ENCODE measurements at regions not wholly inside any gene's neighbourhood (a gene's known extent, or its start where the extent isn't known, plus 50 kb on each side); places are given as distances from the start of the nearest gene placed in this dataset.
"Not testable (repeated sequence)": the region's sequence is repeated elsewhere in the genome, so short reads cannot be mapped to it uniquely, and the experiment has no call there.

DNA sequence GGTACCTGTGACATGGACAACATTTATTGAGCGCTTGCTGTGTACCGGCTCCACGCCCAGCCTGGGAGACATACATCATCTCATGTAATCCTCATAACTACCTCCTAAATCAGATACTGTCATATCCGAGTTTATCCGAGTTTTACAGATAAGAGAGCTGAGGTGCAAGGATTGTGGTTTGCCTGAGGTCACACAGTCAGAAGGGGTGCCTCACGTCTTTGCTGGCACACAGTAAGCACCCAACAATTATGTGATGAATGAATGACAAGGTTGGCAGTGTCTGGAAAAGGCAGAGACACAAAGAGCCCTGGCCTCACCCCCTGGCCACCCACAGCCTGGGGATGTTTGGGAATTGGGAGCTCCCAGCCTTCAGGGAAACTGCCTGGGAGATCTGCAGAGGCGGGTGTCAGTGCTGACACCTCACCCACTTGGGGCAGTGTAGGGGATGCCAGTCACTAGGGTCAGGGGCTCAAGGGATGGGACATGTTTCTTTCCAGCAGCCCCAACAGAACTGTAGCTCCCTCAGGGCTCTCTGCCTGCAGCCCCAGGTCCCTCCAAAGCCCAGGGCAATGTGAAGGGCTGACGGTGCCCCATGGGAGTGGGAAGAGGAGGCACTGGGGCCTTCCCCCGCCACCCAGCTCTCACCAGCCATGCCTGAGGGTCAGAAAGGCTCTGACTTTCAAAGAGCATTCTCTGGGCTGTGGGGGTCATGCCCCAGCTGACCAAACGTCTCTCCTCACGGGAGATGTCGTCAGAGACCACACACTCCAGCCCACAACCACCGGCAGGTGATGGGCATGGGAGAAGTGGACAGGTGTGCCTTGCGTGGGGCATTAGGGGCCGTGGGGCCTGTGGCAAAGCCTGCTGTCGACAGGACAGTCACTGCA is 157.5 kb downstream of the ZFP36L2 start:
- DNase-seq = no peak

DNA sequence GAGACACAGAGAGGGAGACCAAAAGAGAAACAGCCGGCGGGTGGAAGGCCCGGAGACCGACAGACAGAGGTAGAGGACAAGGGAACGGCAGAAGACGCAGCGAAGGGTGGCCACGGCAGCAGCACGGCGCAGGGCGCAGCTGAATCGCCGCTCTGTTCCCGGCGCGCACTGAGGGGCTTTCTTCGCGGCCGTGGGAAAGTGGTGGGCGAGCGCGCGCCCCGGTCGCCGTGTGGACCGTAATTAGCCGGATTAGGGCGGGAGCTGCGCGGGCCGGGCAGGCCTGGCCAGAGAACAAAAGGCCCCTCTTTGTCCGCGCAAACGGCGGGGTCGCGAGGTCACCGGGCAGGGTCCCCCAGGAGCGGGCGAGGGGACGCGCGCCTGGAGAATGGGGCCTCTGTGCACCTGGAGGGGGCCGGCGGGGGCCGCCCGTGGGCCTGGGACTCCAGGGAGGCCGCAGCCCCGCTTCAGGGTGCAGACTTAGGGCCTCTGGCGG is 158.3 kb downstream of the ZFP36L2 start:
- DNase-seq = no peak

DNA sequence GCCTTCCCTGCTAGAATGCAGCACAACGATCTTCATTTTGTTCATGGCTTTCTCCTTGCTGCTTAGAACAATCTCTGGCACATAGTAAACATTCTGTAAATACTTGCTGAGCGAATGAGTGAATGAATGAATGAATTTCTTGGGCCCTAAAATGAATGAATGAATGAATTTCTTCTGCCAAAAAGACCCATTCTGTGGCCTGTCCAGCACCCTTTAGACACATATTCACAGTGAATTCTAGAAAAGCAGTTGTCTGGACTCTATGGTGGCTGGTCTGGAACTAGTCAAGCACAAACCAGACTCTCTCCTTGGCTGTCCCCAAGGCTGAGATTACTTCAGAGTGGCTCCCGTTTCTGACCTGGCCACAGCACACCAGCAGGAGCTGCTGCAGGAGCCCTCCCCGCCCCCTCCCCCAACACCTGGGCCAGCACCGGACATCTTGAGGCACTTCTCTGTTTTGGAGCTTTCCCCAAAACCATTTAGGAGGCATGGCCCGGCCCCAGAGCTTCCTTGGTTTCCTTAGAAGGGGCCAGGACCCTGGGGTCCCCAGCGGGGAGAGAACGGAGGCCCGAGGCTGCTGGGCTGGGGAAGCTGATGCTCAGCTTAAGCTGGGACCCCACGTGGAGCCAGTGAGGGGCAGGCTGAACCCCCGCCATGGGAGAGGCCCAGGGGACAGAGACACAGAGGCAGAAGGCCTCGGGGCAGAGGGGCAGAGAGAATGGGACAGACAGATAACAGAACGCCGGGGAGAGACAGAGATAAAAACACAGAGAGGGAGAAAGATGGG is 159.0 kb downstream of the ZFP36L2 start:
- DNase-seq = no peak

DNA sequence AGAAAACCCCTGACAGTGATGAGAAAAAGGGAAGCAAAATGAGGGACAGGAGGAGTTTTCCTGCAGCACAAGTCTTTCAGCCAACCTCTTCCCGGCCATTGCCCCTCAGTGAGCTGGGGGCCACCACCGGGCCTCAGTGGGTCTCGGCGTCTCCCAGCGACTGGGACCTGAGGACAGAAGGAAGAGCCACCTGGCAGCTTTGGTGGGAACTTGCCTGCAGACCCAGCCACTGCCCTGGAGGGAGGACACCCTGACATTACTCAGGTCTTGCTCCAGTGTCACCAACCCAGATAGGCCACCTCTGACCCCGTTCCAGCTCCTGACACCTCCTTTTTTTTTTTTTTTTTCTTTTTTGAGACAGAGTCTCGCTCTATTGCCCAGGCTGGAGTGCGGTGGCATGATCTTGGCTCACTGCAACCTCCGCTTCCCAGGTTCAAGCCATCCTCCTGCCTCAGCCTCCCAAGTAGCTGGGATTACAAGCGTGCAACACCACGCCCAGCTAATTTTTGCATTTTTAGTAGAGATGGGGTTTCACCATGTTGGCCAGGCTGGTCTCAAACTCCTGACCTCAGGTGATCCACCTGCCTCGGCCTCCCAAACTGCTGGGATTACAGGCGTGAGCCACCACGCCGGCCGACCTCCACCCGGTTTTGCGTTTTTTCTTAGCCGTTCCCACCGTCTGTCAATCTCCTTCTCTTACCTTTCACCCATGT is 159.7 kb downstream of the ZFP36L2 start:
- DNase-seq = not testable (repeated sequence)

DNA sequence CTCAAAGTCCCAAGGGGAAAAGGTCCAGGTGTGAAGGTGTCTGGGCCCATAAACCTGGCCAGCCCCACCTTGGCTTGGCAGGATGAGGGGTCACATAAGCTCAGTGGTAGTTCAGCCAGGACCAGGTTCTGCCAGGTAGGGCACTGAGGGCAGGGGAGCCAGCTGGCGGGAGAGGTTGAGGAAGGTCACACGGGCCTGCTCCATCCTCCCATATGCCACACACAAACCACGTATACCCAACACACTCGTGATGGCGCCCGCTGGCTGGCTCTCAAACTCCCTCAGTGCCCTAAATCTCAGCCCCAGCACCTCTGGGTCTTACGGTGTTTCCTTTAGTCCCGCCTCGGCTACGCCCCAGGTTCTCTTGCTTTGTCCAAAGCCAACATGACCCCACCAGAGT is 160.5 kb downstream of the ZFP36L2 start:
- no peak for DNase-seq

DNA sequence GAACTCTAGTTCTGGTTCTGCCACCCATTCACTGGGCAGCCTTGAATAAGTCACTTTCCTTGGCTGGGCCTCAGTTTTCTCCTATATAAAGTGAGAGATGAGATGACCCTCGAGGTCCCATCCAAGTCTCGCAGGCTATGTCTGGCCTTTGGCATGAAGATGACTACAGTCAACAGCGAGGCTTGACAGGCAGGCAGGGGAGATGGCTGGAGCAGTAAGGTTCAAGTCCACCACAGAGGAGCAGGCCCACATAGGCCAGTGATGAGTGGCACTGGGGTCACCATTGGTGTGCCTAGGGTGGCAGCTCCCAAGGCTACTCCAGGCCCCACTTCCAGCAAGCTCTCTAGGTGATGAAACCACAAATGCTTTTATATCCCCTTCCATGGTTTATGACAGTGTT is 161.4 kb downstream of the ZFP36L2 start:
- no peak for DNase-seq

DNA sequence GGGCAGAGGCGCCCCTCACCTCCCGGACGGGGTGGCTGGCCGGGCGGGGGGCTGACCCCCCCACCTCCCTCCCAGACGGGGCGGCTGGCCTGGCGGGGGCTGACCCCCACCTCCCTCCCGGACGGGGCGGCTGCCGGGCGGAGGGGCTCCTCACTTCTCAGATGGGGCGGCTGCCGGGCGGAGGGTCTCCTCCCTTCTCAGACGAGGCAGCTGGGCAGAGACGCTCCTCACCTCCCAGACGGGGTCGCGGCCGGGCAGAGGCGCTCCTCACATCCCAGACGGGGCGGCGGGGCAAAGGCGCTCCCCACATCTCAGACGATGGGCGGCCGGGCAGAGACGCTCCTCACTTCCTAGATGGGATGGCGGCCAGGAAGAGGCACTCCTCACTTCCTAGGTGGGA is 163.3 kb downstream of the ZFP36L2 start:
- not testable (repeated sequence) for DNase-seq

DNA sequence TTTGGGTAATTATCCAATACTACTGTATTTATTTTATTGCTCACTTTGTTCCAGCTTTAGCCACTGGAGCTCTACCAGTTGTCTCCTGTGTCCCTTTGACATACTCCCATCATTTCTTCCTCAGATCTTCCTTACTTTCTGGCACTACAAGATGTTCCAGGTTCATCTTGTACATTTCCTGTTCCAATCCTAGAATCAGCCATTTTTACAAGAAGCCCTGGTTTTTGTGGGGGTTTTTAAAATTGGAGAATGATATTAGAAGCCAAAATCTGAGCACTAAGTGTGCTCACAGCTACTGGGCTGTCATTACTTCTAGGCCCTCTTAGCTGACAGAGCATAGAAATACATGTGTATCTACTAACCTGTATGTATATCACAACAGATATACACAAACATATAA is 164.3 kb downstream of the ZFP36L2 start:
- DNase-seq = no peak

DNA sequence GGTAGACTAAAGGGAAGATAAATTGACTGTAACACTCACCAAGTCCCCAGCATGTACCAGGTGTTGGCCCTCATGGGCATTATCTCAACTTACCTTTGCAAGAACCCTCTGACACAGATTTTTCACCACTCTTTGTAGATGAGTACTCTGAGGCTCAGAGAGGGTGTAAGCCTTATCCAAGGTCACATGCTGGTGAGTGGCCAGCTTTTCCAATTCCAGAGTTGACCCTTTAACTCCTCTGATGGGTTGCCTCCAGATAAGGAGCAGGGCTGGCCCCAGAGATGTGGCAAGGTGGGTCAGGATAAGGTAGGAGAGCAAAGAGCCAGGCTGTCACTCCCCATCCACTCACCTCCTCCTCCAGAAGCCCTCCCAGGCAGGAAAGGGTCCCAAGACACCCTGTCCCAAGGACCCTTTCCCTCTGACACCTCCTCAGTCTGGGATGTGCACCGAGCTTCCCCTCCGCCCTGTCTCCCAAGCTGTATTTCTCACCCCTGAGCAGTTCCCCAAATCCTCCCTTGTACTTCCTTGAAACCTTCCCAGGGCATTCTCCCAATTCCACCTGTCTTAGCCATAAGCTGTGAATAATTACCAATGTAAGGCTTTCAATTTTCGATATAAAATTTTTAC is 165.9 kb downstream of the ZFP36L2 start:
- no peak for DNase-seq

DNA sequence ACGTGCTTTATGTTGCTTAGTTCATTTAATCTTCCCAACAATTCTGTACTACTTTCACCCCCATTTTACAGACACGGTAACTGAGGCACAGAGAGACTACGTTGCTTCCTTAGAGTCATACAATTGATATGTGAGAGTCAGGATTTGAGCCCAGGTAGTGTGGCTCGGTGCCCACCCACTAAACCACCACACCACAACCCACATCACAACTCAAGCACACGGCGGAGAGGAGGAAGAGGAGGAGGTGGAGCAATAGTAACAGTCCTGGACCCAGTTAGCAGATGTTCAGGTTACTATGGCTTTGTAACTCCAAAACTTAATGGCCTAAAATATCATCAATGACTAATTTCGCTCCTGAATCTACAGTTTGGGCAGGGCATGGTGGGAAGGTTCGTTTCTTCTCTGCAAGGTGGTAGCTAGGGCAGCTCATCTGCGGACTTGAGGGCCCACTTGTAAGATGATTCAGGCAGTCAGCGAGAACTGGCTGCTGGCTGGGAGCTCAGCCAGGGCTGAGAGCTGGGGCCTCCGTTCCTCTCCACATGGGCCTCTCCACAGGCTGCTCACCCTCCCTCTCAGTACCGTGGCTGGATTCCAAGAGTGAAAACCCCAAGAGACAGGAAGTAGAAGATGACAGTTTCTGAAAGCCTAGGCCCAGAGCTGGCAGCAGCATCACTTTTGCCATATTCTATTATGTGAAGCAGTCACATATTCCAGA is 167.1 kb downstream of the ZFP36L2 start:
- peak; percentile 9 for DNase-seq

DNA sequence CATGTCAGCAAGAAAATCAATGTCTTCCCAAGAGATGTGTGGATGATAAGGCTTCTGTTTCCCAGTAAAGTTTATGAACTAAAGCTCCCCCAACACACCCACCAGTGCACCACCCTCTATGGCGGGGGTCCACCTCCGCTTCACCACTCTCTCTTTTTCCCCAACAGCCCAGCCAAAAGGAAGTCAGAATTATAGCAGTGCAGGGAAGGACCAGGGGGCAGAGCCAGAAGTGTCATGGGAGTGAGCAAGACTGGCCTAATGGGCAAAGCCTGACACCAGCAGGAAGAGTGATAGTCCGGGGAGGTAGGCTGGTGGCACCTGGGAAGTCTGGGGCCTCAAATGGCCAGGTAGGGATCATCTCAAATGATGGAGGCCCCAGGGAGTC is 167.7 kb downstream of the ZFP36L2 start:
- no peak for DNase-seq

DNA sequence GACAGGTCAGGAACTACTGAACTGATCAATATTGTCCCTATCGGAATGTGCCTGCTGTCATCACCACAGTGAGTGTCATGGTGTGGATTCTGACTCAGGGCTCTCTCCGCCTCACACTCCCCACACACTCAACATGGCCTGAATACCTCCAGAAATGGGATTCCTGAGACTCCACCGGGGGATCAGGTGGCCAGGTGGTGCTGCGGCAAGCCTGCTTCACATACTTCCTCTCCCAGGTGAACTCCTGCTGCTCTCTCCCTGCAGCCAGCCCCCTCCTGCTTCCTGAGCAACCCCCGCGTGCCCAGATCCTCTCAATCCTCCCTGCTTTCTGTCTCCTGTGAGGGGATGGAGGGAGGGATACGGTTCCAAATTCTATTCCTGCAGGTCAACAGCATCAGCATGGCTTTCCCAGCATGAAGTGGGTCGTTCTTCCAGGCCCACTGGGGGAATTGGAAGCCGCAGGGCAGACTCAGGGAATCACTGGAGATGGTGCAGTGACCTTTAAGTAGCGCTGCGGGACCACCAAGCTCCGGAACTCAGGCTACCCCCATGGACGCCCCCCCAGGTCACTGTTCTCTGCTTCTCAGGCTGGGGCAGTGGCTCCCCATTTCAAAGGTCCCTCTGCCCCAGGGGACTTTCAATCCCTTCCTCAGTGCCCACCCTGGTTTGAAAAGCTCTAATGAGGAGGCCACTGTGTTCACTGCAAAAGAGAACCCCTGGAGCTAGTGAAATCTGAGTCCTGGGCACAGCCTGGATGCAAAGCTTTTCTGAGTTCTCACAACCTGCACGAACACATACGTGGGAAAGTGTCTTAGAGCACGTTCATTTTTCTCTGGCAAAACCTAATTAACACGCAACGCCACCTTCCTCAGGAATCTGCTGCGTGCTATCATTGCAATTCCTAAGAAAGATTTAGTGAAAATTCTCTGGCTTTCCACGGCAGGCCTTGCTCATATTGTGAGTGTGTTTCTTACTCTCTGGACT is 168.4 kb downstream of the ZFP36L2 start:
- no peak for DNase-seq

DNA sequence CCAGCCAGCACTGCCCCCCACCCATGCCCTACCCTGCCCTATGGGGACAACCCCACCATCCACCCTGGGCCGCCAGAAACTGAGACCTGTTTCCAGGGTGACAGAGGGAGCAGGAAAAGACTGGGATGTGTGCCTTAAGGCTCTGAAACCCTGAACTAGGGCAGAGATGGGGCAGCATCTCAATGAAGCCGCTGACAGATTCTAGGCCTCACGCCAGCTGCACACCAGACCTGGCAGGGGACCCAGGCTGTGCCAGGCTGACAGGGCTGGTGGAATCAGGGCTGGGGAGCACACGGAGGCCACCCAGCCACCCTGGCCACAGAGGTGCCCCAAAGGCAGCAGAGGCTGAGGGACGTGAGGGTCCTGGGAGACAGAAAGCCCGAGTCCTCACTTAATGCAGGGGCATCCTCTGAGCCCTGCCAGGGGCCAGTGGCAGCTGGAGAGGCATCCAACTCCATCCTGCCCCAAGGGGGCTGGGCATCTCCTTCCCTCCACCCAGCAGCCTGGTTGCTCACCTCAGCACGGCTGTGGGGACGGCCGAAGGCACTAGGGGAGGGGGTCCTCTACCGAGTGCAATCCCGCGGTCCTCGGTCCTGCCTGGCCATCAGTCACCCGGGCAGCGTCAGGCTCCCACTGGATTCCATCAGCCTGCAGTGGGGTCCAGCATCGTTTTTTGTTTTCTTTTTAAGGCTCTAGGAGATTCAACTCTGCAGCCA is 169.2 kb downstream of the ZFP36L2 start:
- no peak for DNase-seq

DNA sequence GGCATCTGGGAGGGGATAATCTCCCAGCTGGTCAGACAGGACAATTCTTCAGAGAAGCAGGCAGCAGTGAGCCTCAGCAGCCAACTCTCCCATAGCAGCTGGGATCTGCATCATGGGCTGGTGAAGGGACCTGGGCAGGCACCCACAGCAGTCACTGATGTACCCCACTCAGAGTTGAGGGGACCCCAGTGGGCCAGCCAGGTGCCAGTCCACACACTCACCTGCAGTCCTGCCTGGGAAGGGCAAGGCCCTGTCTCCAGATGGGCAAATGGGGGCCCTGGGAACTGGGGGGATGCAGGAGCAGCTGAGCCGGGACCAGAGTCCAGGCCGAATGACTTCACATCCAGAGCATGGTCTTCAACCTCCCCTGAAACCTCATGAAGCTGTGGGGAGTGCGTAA is 170.4 kb downstream of the ZFP36L2 start:
- DNase-seq = no peak

DNA sequence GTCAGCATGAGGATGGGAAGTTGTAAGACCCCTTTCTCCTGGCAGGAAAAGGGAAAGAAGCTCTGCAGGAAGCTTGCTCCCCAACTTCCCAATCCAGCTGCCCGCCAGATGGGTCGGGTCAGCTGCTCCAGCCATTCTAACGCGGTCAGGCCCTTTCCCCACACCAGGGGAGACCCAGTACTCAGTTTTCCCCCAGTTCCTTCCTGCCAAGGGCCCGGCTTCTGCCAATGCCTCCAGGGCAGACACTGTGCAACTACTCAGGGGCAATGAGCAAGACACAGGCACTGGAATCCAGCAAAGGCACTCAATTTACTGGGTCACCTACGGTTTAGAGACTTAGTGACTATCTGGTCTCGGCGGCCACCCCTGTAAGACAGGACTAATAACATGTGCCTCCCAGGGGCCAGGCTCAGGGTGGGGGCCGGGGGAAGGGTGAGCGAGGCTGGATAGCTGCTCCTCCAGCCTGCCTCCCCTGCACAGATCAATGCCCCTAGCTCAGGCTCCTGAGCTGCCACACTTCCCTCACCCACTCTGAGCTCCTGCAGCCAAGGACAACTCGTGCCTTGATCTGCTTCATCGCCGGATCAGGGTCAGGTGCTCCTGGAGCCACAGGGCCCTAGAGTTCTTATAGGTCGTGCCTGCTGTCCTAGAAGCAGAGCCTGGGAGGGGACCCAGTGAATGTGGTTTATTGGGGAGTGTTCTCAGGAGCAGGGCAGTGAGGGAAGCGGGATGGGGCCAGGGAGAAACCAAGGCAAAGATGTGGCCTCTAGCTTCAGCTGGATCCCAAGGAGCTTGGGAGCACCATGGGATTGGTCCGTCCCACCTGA is 171.1 kb downstream of the ZFP36L2 start:
- no peak for DNase-seq

DNA sequence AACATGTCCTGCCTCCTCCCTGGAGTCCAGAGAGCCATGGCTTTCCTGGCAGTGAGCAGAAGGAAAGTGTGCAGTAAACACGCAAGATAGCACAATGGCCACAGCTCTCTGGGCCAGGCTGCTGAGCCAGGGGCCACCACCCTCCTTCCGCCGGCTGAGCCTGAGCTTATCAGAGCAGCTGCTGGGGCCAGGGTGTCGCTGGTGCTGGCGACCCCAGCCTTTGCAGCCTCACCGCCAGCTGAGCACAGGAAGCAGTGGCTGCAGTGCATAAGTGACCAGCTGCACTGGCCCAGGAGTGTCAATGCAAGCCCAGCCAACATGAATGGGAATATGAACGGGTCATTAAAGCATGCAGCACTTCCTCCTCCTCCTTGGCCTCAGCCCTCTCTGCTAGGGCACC is 172.0 kb downstream of the ZFP36L2 start:
- DNase-seq = no peak

DNA sequence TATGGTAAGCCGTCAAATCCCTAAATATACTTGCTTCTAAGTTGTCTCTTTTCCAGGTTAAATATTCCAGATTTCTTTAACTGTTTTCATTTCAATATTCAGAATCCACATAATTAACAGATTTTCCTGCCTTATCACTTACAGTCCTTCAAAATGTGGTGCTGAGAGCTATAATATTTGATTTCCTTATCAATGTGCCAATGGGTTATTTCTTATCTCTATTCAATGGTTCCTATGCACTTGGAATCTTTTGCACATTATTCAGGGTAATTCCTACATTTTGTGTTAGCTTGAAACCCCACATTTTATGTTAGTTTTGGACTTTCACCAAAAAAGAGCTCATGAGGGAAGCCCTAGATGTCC is 173.5 kb downstream of the ZFP36L2 start:
- DNase-seq = no peak

DNA sequence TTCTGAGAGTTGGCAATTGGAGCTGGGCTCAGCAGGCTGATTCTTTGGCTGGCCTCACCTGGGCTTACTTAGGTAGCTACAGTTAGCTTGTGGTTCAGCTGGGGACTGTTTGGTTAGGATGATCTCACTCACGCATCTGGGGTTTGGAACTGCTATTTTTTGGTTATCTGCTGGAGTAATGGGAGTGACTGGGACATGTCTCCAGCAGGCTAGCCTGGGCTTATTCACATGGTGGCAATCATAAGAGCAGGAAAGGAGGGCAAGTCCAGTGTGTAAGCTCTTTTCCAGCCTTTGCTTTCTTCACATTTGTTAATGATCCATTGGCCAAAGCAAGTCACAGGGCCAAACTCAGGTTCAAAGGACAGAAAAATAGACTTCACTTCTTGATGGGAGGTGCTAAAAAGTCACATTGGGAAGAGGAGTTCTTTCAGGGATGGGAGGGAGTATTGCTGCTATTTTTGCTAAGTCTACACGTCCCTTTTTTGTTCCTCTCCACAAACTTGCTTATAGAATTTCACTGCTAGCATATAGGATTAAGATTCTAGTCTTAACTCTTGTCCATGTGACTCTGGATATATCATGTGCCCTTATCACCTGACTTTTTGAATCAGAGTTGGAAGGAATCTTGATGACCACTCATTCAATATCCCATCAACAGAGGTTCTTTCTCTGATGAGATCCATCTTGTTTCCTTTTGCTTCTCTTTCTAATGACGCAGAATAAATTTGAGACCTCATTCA is 174.0 kb downstream of the ZFP36L2 start:
- DNase-seq = no peak

DNA sequence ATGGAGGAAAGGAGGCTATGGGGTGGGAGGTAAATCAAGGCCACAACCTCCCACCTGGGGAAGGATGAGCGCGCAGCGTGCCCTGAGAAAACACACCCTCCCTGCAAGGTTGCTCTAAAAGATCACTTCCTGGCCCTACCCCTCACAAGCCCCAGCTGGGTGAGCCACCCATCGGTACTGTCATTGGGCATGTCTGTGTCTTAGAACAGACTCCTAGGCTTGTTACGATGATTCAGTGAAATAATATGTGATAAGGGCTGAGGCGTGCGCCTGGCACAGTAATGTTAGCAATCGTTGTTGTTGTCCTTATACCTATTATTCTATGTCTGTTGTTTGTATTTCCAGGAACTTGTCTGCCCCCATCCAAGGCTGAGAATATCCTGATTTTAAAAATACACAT is 175.1 kb downstream of the ZFP36L2 start:
- DNase-seq = no peak

Measured in effector CD8-positive, alpha-beta T cell (primary cell).